Activated CD4-positive, alpha-beta memory T cell treated with anti-CD3 and anti-CD28 coated beads for 36 hours (primary cell): ENCODE measurements at regions not wholly inside any gene's neighbourhood (a gene's known extent, or its start where the extent isn't known, plus 50 kb on each side); places are given as distances from the start of the nearest gene placed in this dataset.

ENCODE experiments used
- CTCF ChIA-PET: fragments of 350-600 bp; sonication (Branson Sonifier 250); formaldehyde crosslinking; loops from one replicate; lab custom pipeline; 2021; ENCODE audit warnings: antibody characterized with exemption, inconsistent platforms; lab: Charles Lee
- POLR2A ChIA-PET: fragments of 350-600 bp; sonication (Branson Sonifier 250); formaldehyde crosslinking; loops from one replicate; lab custom pipeline; 2021; ENCODE audit warnings: antibody characterized with exemption; lab: Charles Lee
- DNase-seq: peaks from one replicate; pipeline ENCODE4 v3.0.0-alpha.2; 2020
- H3K27ac Mint-ChIP-seq: one replicate; pipeline ENCODE4 v1.8.0; 2021; ENCODE audit warnings: mixed read lengths
- H3K27me3 Mint-ChIP-seq: one replicate; pipeline ENCODE4 v1.8.0; 2021; ENCODE audit warnings: mixed read lengths
- H3K36me3 Mint-ChIP-seq: one replicate; pipeline ENCODE4 v1.8.0; 2021; ENCODE audit warnings: mixed read lengths
- H3K4me1 Mint-ChIP-seq: one replicate; pipeline ENCODE4 v1.8.0; 2021; ENCODE audit warnings: low read depth, mixed read lengths
- H3K4me3 Mint-ChIP-seq: one replicate; pipeline ENCODE4 v1.8.0; 2021; ENCODE audit warnings: mild to moderate bottlenecking, mixed read lengths
- H3K9me3 Mint-ChIP-seq: one replicate; pipeline ENCODE4 v1.8.0; 2021; ENCODE audit warnings: mixed read lengths
- intact Hi-C: fragments of 100-400 bp; cut with micrococcal nuclease; formaldehyde crosslinking; loops from one replicate; pipeline ENCODE4 v1.15.1; 2023

DNA sequence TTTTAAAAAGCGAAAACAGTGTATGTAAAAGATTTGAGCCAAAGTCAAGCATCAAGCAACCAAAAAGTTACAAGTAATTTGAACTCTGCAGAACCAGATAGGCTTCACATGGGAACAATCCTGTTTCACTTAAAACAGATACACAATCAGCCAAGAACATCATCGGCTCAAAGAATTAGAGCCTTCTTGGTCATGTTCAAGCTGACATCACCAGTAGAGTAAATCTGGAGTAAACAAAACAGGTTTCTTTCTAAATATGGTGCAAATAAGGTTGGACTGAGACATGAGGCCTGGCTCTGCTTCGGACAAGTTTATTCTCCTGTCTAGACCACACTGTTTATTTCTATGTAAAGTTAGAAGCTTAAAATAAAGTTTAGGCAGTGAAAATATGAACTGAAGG, 116.0 kb downstream of the GMNC start:
- no peaks in the 10 kb centered on the region for H3K27me3 Mint-ChIP-seq
- ChIA-PET CTCF (interaction anchor here (0.6 kb wide), 1 partner anchor 111 kb away, joined by 3 read pairs; no protein-coding TSS in a partner anchor), POLR2A (no interaction called here)
- no peak for DNase-seq
- intact Hi-C loops, result no loop called here
- H3K9me3 Mint-ChIP-seq, result no peaks in the 10 kb centered on the region
- H3K27ac Mint-ChIP-seq, result no peak overlapping the region
- H3K36me3 Mint-ChIP-seq, result no peaks in the 10 kb centered on the region
- H3K4me1 Mint-ChIP-seq, result no peaks in the 10 kb centered on the region
- no peak overlapping the region for H3K4me3 Mint-ChIP-seq

DNA sequence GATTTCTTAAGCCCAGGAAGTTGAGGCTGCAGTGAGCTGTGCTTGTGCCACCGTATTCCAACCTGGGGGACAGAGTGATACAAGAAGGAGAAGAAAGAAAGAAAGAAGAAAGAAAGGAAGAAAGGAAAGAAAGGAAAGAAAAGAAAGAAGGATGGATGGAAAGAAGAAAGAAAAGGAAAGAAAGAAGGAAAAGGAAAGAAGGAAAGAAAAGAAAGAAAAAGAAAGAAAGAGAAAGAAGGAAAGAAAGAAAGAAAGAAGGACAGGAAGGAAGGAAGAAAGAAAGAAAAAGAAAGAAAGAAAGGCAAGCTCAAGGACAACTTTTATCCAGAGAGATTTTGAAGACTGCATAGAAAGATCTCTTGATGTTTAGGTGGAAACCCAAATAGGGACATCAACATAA, 120.7 kb downstream of the GMNC start:
- H3K27ac Mint-ChIP-seq, result no peak overlapping the region
- intact Hi-C loops, result no loop called here
- no peak for DNase-seq
- no peaks in the 10 kb centered on the region for H3K27me3 Mint-ChIP-seq
- H3K9me3 Mint-ChIP-seq, result no peaks in the 10 kb centered on the region
- no peaks in the 10 kb centered on the region for H3K4me1 Mint-ChIP-seq
- no peak overlapping the region for H3K4me3 Mint-ChIP-seq
- H3K36me3 Mint-ChIP-seq, result no peaks in the 10 kb centered on the region
- ChIA-PET POLR2A (no interaction called here), CTCF (no interaction called here)

DNA sequence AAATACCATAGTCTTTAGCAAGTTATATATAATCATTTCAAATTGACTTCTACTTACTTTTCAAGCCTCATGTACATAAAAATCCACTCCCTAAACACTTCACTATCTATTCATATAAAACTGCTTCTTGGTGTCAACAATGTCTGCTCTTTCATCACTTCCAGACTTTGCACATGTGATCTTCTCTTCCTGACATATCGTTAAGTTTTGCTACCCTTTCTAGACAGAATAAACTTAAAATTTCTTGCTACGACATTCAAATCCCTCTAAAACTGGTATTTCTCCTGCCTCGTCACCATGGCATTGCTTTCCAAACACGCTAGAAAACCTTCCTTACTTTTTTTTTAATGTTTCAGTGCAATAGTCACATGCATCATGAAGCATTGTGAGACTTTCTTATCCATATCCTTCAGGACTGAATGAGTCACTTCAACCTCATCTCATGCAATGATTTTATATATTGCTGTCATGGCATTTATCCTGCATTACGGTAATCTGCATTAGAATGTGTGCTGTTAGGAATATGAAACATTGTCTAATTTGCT, 122.8 kb downstream of the GMNC start:
- Mint-ChIP-seq H3K36me3 (no peaks in the 10 kb centered on the region), H3K27me3 (no peaks in the 10 kb centered on the region), H3K4me3 (no peak overlapping the region), H3K9me3 (no peaks in the 10 kb centered on the region), H3K27ac (no peak overlapping the region), H3K4me1 (no peaks in the 10 kb centered on the region)
- no peak for DNase-seq
- ChIA-PET CTCF (no interaction called here), POLR2A (no interaction called here)
- intact Hi-C loops, result no loop called here

DNA sequence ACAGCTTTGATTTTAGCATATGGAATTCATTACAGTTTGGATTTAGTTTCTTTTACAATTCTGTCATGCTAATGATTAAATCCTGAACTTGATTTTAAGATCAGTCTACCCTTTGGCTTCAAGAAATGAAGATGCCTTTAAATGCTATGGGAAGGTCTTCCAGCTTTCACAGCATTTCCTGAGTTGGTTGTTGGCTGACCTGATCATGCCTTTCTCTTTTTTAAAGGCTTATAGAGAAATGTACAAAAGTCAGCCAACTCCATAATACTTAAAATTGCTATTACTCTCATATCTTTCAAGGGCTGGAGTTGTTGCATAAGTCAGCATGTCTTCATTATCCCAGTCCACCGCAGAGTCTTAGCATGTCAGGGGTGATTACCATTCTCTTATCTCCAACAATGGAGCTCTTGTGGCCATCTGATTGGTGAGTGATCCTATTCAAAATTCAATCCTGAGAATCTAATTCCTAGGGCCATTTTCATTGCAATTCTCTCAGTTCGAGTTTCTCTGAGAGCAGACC, 123.8 kb downstream of the GMNC start:
- intact Hi-C loops, result no loop called here
- CTCF ChIA-PET, result no interaction called here
- H3K27ac Mint-ChIP-seq, result no peak overlapping the region
- H3K4me1 Mint-ChIP-seq, result no peaks in the 10 kb centered on the region
- H3K9me3 Mint-ChIP-seq, result no peaks in the 10 kb centered on the region
- no peaks in the 10 kb centered on the region for H3K27me3 Mint-ChIP-seq
- POLR2A ChIA-PET, result no interaction called here
- H3K4me3 Mint-ChIP-seq, result no peak overlapping the region
- DNase-seq, result no peak
- no peaks in the 10 kb centered on the region for H3K36me3 Mint-ChIP-seq

DNA sequence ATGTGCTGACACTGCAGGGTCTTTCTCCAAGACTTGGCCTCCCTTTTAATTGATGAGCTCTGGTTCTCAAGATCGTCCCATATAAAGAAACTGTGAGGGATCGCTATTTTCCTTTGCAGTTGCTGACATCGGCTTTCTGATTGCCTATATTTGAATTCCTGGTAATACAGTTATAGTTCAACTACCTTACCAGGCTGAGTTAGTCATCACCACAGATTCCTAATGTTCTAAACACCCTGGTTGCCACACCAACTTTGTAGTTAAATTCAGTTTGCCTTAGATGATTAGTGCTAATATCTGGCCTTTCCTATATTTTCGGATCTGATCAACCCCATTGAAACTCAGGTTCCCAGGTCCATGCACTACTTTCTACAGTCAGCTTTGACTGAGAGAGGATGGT, 125.0 kb downstream of the GMNC start:
- no peaks in the 10 kb centered on the region for H3K27me3 Mint-ChIP-seq
- no peak overlapping the region for H3K4me3 Mint-ChIP-seq
- DNase-seq, result no peak
- no peak overlapping the region for H3K27ac Mint-ChIP-seq
- POLR2A ChIA-PET, result no interaction called here
- no peaks in the 10 kb centered on the region for H3K4me1 Mint-ChIP-seq
- no peaks in the 10 kb centered on the region for H3K36me3 Mint-ChIP-seq
- CTCF ChIA-PET, result no interaction called here
- no peaks in the 10 kb centered on the region for H3K9me3 Mint-ChIP-seq
- intact Hi-C loops, result no loop called here

GRCh38 chr3:190734490-190734889, 128.0 kb downstream of the GMNC start:
- intact Hi-C loops, result no loop called here
- no peaks in the 10 kb centered on the region for H3K36me3 Mint-ChIP-seq
- no peak overlapping the region for H3K27ac Mint-ChIP-seq
- no peaks in the 10 kb centered on the region for H3K4me1 Mint-ChIP-seq
- no peak for DNase-seq
- ChIA-PET POLR2A (no interaction called here), CTCF (no interaction called here)
- no peak overlapping the region for H3K4me3 Mint-ChIP-seq
- no peaks in the 10 kb centered on the region for H3K27me3 Mint-ChIP-seq
- H3K9me3 Mint-ChIP-seq, result no peaks in the 10 kb centered on the region

DNA sequence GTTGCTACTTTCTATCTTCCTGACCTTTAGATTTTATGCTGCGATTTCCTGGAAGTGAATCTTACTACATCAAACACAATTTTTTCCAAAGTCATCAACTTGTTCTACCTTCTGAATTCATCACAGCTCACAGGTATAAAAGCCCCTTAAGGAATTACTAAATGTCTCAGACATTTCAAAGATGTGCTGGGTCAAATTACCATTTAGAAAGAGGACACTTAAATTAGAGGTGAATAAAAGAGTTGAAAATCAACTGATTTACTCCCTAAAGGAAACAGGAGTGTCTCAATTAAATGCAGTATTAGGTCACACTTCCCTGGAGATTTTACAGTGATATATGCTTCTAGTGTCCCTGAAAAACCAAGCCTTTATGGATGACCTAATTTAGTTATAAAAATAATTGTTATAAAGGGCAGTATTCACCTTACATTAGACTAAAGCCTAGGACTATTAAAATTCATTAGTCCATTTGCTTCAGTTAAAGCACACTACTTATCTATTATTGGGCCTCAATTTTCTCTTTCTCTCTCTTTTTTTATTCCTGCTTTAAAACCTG, 128.8 kb downstream of the GMNC start:
- DNase-seq, result no peak
- Mint-ChIP-seq H3K9me3 (no peaks in the 10 kb centered on the region), H3K4me3 (no peak overlapping the region), H3K27me3 (no peaks in the 10 kb centered on the region), H3K36me3 (no peaks in the 10 kb centered on the region), H3K27ac (no peak overlapping the region), H3K4me1 (no peaks in the 10 kb centered on the region)
- POLR2A ChIA-PET, result no interaction called here
- CTCF ChIA-PET, result no interaction called here
- intact Hi-C loops, result no loop called here

DNA sequence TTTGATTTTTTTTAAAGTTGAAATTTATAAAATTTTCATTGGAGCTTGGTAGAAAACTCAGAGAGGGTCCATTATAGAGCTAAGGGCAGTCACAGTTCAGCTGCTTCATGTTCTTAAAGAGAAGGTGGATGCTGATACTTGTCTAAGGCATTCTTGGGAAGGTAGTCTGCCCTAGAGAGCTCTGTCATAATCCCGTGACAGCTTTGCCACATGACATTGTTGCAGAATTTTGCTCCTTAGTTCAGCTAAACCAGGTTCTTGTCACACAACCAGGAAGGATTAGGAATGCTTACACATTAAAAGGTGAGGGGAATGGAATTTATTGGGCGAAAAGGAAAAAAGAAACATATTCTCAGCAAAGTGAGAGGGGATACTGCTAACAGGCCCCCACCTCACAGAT, 130.9 kb downstream of the GMNC start:
- H3K4me1 Mint-ChIP-seq, result no peaks in the 10 kb centered on the region
- H3K4me3 Mint-ChIP-seq, result no peak overlapping the region
- no peaks in the 10 kb centered on the region for H3K9me3 Mint-ChIP-seq
- H3K27ac Mint-ChIP-seq, result no peak overlapping the region
- intact Hi-C loops, result no loop called here
- no peak for DNase-seq
- ChIA-PET POLR2A (no interaction called here), CTCF (no interaction called here)
- H3K27me3 Mint-ChIP-seq, result no peaks in the 10 kb centered on the region
- no peaks in the 10 kb centered on the region for H3K36me3 Mint-ChIP-seq

GRCh38 chr3:190728574-190729246, 133.8 kb downstream of the GMNC start:
- no peak for DNase-seq
- intact Hi-C loops, result no loop called here
- H3K9me3 Mint-ChIP-seq, result no peaks in the 10 kb centered on the region
- no peak overlapping the region for H3K27ac Mint-ChIP-seq
- no peaks in the 10 kb centered on the region for H3K36me3 Mint-ChIP-seq
- ChIA-PET CTCF (no interaction called here), POLR2A (no interaction called here)
- no peak overlapping the region for H3K4me3 Mint-ChIP-seq
- H3K4me1 Mint-ChIP-seq, result no peaks in the 10 kb centered on the region
- no peaks in the 10 kb centered on the region for H3K27me3 Mint-ChIP-seq

GRCh38 chr3:190722181-190722905, 140.2 kb downstream of the GMNC start:
- H3K4me1 Mint-ChIP-seq, result no peaks in the 10 kb centered on the region
- H3K36me3 Mint-ChIP-seq, result no peaks in the 10 kb centered on the region
- no peaks in the 10 kb centered on the region for H3K9me3 Mint-ChIP-seq
- peaks cover 5% of the 10 kb centered on the region for H3K27me3 Mint-ChIP-seq
- DNase-seq, result no peak
- intact Hi-C loops, result no loop called here
- no peak overlapping the region for H3K4me3 Mint-ChIP-seq
- CTCF ChIA-PET, result no interaction called here
- no peak overlapping the region for H3K27ac Mint-ChIP-seq
- POLR2A ChIA-PET, result no interaction called here

GRCh38 chr3:190721330-190721729, 141.2 kb downstream of the GMNC start:
- H3K9me3 Mint-ChIP-seq, result no peaks in the 10 kb centered on the region
- no peaks in the 10 kb centered on the region for H3K4me1 Mint-ChIP-seq
- H3K36me3 Mint-ChIP-seq, result no peaks in the 10 kb centered on the region
- ChIA-PET CTCF (no interaction called here), POLR2A (no interaction called here)
- H3K4me3 Mint-ChIP-seq, result no peak overlapping the region
- H3K27me3 Mint-ChIP-seq, result peaks cover 5% of the 10 kb centered on the region
- intact Hi-C loops, result no loop called here
- no peak for DNase-seq
- no peak overlapping the region for H3K27ac Mint-ChIP-seq

- ChIA-PET POLR2A (no interaction called here), CTCF (no interaction called here)
- Mint-ChIP-seq H3K36me3 (no peaks in the 10 kb centered on the region), H3K27ac (no peak overlapping the region), H3K4me1 (no peaks in the 10 kb centered on the region), H3K27me3 (peaks cover 7% of the 10 kb centered on the region), H3K4me3 (no peak overlapping the region), H3K9me3 (no peaks in the 10 kb centered on the region)
- intact Hi-C loops, result no loop called here
- DNase-seq, result no peak
Observed at GRCh38 chr3:190718671-190719070, 143.8 kb downstream of the GMNC start.
